ENCODE measurements at regions not wholly inside any gene's neighbourhood (a gene's known extent, or its start where the extent isn't known, plus 50 kb on each side); places are given as distances from the start of the nearest gene placed in this dataset.
"Not testable (repeated sequence)": the region's sequence is repeated elsewhere in the genome, so short reads cannot be mapped to it uniquely, and the experiment has no call there.

DNA sequence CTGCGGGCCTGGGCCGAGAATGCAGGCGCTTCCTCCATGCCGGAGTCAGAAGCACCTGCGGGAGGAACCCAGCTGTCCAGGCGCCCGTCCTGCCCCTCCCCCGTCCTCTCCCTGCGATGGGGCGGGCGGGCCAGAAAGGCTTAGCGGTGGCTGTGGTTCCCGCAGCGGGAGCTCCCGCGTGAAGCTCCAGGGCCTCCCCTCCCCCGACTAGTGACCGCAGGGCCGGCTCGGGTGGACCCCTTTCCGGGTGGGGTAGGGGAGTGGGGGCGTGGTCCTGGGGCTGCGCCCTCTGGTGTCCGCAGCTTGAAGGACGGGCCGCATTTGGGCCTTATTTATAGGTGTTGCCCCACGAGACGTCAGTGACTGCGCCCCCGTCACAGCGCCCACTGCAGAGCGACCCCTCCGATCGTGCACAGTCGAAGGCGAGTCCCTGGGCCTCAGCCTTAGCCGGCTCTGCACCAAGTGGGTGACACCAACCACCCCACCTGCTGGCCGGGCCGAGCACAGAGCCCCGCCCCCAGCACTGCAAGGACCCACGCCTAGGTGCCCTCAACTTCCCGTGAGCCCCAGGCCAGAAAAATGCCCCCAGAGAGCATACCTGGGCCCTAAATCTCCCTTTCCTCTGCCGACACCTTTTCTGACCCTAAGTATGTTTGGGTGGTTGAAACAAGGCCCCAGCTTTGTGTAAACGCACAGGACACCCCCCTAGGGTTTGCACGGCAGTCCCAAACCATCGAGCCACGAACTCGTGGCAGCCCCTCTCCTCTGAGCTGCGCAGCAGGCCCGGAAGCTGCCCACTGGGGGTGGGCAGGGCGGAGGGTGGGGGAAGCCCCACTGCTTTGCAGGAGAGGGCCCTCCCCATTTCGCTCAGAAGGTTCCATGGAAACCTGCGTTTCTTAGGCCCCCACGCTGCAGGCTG is 252.4 kb downstream of the ANKRD30B start:
- not testable (repeated sequence) for TF ChIP-seq CTCF (IDR thresholded peaks at IDR 0.05; ENCODE audit: low read depth, low read length); POLR2A (IDR thresholded peaks at IDR 0.05; ENCODE audit: extremely low read depth, insufficient read length); MAX (IDR thresholded peaks at IDR 0.05; ENCODE audit: low read depth, low read length); MYC (IDR thresholded peaks at IDR 0.05; ENCODE audit: low read depth, low read length)

All from NB4 (cell line).